Right kidney (tissue), 1 donor: ENCODE measurements at regions not wholly inside any gene's neighbourhood (a gene's known extent, or its start where the extent isn't known, plus 50 kb on each side); places are given as distances from the start of the nearest gene placed in this dataset.

ENCODE experiments used
- DNase-seq: peaks from one replicate; pipeline ENCODE4 v3.0.0-alpha.2; 2016

- no peak for DNase-seq
These were observed 64.8 kb downstream of the CDCA7 start for GRCh38 chr2:173419506-173419905.

- DNase-seq, result no peak
These were observed 70.2 kb downstream of the CDCA7 start for GRCh38 chr2:173424886-173425285.

GRCh38 chr2:173427887-173428668 is 73.4 kb downstream of the CDCA7 start:
- DNase-seq, result no peak

- DNase-seq, result no peak
These were observed 76.5 kb downstream of the CDCA7 start for GRCh38 chr2:173431191-173431590.

- DNase-seq, result no peak
These were observed 77.5 kb downstream of the CDCA7 start for GRCh38 chr2:173432049-173432754.

GRCh38 chr2:173434762-173435569 is 80.3 kb downstream of the CDCA7 start:
- no peak for DNase-seq

- no peak for DNase-seq
These were observed 80.9 kb downstream of the CDCA7 start for GRCh38 chr2:173435574-173435973.

- no peak for DNase-seq
These were observed 81.4 kb downstream of the CDCA7 start for GRCh38 chr2:173436088-173436487.

GRCh38 chr2:173441222-173441621 is 86.5 kb downstream of the CDCA7 start:
- no peak for DNase-seq

- no peak for DNase-seq
These were observed 87.9 kb downstream of the CDCA7 start for GRCh38 chr2:173442542-173442941.

GRCh38 chr2:173446722-173447121 is 92.0 kb downstream of the CDCA7 start:
- DNase-seq, result no peak

GRCh38 chr2:173448938-173449471 is 94.3 kb downstream of the CDCA7 start:
- DNase-seq, result peak; percentile 57

GRCh38 chr2:173451118-173451517 is 96.4 kb downstream of the CDCA7 start:
- DNase-seq, result no peak

- DNase-seq, result no peak
These were observed 97.3 kb downstream of the CDCA7 start for GRCh38 chr2:173451941-173452340.

- no peak for DNase-seq
These were observed 97.7 kb downstream of the CDCA7 start for GRCh38 chr2:173452416-173452815.

- DNase-seq, result no peak
These were observed 102.3 kb downstream of the CDCA7 start for GRCh38 chr2:173456960-173457359.

GRCh38 chr2:173457366-173457765 is 102.7 kb downstream of the CDCA7 start:
- DNase-seq, result no peak

GRCh38 chr2:173458991-173459780 is 104.5 kb downstream of the CDCA7 start:
- DNase-seq, result no peak

- DNase-seq, result no peak
These were observed 108.5 kb downstream of the CDCA7 start for GRCh38 chr2:173462892-173463840.

GRCh38 chr2:173463846-173464245 is 109.2 kb downstream of the CDCA7 start:
- no peak for DNase-seq

GRCh38 chr2:173467751-173468150 is 113.1 kb downstream of the CDCA7 start:
- no peak for DNase-seq
